HG03460 (cell line): ENCODE measurements at regions not wholly inside any gene's neighbourhood (a gene's known extent, or its start where the extent isn't known, plus 50 kb on each side); places are given as distances from the start of the nearest gene placed in this dataset.

ENCODE experiments used
- ATAC-seq: cut with Tn5 transposase; IDR thresholded peaks from one replicate; pipeline ENCODE4 v1.9.1; 2021; ENCODE audit not compliant: unreplicated experiment

DNA sequence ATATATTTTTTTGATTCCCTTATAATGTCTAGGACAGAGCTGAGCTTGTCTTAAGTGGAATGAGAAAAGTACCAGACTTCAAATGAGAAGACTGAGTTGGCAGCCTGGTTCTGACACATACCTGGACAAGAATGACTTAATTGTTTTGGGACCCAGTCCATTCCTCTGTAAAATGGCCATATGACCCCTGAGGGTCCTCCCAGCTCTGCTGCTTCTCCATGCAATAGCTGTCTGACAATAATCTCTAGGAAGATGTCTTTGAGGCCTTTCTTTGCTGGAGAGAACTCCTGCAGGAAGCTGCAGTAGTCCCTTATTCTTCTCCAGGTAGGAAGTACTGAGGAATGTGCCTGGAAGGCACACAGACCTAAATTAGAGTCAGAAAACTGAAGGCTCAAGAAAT is 55.9 kb upstream of the SLIT3 start:
- ATAC-seq: no peak

DNA sequence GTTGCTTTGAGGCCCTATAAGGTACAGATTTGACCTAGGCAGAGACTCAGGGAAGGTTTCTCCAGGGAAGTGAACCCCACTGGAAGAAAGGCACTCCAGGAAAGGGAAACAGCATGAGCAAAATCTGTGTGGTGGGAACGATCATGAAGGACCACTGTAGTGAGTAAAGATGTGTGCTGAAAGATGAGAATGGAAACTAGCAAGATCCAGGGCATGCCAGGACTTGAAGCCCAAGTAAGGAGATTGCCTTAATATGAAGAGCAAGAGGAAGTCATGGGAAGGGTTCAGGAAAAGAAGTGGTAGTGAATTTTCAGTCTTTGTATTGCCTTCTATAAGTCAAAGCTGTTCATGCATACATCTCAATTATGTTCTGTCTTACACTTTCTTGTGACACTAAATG is 55.2 kb upstream of the SLIT3 start:
- ATAC-seq: no peak

DNA sequence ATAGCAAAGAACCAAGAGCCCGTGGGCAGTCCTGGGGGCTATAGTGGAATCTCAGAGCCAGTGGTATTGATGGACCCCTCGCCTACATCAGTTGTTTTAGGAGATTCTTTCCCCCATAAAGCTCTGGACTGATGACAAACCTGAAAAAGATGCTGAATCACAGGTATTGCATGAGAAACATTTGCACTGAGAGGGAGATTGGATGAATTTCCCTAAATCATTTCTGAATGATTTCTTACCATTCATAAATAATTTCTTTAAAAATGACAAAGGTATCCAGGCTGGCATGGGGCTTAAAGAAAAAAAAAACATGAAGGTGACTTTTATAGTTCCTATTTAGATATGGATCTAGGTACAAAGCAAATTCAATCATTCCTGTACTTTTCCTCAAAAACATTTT is 54.0 kb upstream of the SLIT3 start:
- ATAC-seq: no peak

DNA sequence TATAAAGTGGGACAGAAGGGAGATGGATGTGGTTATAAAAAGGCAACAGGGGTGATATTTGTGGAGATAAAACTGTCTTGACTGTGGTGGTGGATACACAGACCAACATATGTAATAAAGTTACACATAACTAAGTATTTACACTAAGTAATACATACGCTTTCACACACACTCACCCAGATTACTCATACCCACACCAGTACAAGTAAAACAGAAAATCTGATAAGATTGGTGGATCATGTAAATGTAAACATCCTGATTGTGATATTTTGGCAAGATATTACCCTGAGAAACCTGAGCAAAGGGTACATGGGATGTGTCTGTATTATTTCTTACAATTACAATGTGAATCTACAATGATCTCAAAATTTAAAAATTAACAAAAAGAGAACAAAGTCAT is 53.3 kb upstream of the SLIT3 start:
- ATAC-seq: no peak

DNA sequence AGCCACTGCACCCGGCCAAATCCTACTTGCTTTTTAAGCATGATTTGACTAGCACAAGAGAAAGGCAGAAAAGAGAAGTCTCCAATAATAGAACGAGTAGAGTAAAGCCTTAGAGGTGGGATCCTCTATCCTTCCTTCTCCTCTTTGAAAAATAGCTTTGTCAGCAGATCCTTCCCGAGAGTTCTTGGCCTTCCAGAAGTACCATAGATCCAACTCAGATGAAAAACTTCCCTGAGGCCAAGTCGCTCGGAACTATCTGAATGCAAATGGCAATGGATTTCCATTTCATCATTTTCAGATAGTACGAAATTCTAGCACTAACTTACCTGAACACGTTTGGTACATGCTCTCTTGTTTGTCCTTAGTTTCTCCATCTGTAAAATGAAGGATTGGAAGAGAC is 52.0 kb upstream of the SLIT3 start:
- ATAC-seq: no peak

DNA sequence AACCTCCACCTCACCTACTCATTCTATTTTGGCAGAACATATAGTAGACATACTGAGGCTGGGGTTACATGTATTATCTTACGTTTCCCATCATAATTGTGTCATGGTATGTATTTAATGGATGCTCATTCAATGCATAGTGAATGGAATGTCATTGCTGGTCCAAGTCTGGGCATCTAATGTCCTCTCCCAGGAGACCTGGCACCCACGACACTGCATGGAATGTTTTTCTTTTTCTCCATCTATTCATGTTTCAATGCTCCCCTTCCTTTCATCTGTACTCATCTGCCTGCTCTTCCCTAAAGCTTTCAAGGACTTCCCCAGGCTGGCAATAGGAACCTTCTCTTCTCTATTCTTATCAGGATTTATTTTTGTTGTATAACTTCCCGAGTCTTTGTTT is 50.8 kb upstream of the SLIT3 start:
- ATAC-seq: no peak

DNA sequence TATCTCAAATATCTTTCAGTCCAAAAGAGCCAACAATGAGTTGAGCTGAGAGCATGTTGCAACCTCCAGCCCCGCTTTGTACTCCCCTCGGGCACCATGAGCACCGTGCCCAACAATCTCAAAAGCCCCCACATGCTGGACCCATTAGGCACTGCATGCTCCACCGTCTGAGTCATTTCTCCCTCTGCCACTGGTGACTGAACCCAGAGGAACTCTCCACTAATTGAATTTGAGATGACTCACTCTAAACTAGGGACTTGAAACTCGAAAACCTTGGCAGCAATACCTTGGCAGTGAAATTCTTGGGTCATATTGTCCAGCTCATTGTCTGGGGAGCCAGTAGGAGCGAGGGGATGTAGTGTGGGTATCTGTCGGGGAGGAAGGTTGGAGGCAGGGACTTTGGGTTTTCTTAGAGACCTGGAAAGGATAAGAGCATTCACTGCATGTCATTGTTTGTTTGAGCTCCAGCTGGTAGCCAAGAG is 49.9 kb upstream of the SLIT3 start:
- ATAC-seq: peak; percentile 54
